ENCODE measurements at regions not wholly inside any gene's neighbourhood (a gene's known extent, or its start where the extent isn't known, plus 50 kb on each side); places are given as distances from the start of the nearest gene placed in this dataset.
"Not testable (repeated sequence)": the region's sequence is repeated elsewhere in the genome, so short reads cannot be mapped to it uniquely, and the experiment has no call there.

- no peak for DNase-seq
Observed at GRCh38 chrX:96540111-96540631, 144.5 kb upstream of the DIAPH2 start.

GRCh38 chrX:96546281-96546680 lies 138.4 kb upstream of the DIAPH2 start:
- DNase-seq = not testable (repeated sequence)

DNA sequence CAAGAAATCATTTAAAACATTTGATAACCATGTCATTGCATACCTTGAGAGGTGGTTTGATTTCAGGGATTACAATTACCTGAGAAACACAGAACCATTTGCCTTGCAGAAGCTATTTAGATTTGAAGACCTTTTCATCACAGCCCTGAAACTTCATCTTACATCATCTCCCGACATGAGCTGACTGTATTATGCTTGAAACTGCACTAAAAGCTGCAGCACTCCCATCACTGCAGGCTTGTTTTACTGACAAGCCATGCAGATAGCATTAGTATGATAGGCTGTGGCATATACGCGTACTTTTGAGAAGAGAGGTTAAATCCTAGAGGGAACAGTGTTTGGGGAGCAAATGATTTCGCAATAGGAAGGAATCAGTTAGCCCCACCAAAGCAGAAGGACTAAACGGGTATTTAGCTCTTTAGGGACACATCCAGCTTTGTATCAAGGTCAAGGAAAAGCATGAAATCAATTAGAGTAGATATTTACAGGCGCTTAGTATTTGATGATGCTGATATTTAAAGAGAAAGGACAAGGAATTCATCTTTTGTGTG lies 133.2 kb upstream of the DIAPH2 start:
- peak; percentile 6 for DNase-seq

- DNase-seq = no peak
Observed at GRCh38 chrX:96556886-96557285, 127.8 kb upstream of the DIAPH2 start.

GRCh38 chrX:96561129-96561528 lies 123.5 kb upstream of the DIAPH2 start:
- DNase-seq = not testable (repeated sequence)

GRCh38 chrX:96563646-96564045 lies 121.0 kb upstream of the DIAPH2 start:
- DNase-seq = no peak

DNA sequence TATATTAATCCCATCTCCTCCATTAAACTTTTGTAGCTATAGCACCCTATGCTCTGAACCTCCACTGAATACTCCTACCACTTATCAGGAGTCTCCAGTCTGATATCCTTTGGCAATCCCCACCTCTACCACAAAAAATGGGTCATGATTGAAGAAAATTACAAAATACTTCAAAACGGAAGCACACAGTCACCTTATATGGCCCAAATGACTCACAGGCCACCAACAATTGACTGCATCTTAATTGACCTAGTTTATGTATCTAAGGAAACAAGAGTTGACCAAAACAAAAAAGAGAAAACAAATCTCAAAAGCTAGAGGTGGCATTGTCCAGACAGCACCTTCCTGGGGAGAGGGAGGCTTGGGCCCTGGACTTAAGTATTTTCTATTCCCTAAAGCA lies 120.0 kb upstream of the DIAPH2 start:
- no peak for DNase-seq

DNA sequence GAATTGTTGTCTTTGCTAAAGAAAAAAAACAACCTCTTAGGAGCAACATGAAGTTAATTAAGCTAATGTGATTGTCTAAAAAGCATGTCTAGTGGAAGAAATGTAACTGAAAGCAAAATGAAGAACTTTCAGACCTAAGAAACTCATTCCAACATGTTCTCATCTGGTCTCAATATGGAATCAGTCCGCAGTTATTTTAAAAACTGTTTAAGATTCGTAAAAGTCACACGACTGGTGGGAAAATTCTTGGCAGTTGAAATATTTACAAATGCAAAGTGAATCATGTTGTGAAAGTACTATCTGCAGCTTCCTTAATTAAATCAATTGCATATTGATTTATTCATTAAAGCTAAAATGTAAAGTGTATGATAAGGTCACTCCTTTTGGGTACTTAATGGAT lies 117.8 kb upstream of the DIAPH2 start:
- DNase-seq = no peak

DNA sequence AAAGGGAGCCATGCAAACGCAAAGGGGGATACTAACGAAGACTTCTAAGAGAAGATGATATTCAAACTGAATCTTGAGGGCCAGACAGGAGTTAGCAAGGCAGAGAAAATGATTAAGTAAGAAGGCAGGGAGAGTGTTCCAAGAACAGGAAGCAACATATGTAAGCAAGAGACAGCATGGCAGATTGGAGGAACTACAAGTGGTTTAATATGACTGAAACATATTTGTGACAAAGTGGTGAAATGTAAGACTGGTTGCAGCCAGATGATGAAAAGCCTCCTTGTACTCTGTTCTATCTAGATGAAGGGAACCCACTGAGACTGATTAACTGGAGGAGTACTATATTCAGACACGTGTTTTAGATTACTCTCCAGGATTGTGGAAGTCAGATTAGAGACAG lies 116.6 kb upstream of the DIAPH2 start:
- no peak for DNase-seq

- DNase-seq = no peak
Observed at GRCh38 chrX:96569034-96569433, 115.6 kb upstream of the DIAPH2 start.

DNA sequence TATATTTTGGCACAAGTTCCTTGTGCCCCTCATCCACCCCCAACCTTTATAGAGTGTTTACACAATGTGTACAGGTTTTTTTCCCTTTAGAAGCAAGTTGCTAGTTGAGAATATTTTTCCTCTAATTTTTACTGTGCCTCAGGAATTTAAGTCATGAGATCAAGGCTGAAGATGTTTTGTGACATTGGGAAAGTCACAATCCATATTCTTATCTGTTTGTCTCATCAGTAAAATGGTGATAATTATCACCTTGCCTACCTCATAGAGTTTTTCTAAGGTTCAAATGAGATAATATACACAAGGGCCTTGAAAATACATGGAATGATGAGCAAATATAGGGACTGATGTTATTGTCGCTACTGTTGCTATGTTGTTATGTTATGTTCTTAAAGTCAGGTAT lies 109.6 kb upstream of the DIAPH2 start:
- DNase-seq = no peak

GRCh38 chrX:96576368-96576767 lies 108.3 kb upstream of the DIAPH2 start:
- no peak for DNase-seq

- no peak for DNase-seq
Observed at GRCh38 chrX:96578781-96579180, 105.9 kb upstream of the DIAPH2 start.

- DNase-seq = no peak
Observed at GRCh38 chrX:96579252-96579651, 105.4 kb upstream of the DIAPH2 start.

DNA sequence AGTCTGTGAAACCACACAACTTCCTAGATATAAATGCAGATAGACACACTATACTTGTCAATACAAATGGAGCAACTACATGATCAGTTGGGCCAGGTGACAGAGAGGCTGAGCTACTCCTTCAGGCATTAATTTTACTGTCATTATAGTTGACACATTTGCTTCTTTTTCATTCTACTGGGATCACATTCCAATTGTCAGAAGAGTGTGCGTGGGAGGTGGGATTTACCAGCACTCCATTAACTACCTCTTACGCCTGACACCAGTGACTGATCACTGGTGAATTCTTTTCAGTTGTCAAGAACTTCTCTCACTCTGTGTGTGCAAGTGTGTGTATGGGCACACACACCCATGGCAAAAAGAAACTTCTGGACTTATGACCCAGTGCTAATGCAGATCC lies 94.2 kb upstream of the DIAPH2 start:
- DNase-seq = no peak

DNA sequence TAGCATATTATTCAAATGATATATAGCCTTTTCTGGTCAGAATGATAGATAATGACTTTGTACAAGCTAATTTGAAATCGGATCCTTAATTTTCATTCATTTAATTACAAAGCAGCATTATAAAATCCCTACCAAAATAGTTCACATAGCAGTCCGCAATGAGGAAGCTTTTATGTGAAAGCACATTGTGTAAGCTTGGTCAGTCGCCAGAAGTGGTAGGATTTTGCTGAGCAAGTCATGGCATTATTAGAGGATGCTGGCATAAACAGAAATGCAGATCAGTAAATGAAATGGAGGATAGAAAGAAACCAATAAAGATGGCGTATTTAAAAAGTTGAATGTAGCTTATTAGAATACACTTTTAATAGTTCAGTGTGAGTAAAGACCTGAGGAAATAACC lies 93.2 kb upstream of the DIAPH2 start:
- no peak for DNase-seq

- DNase-seq = not testable (repeated sequence)
Observed at GRCh38 chrX:96597847-96598246, 86.8 kb upstream of the DIAPH2 start.

GRCh38 chrX:96611619-96612362 lies 72.9 kb upstream of the DIAPH2 start:
- no peak for DNase-seq

GRCh38 chrX:96615448-96615847 lies 69.2 kb upstream of the DIAPH2 start:
- DNase-seq = no peak

GRCh38 chrX:96619588-96619987 lies 65.1 kb upstream of the DIAPH2 start:
- no peak for DNase-seq

DNA sequence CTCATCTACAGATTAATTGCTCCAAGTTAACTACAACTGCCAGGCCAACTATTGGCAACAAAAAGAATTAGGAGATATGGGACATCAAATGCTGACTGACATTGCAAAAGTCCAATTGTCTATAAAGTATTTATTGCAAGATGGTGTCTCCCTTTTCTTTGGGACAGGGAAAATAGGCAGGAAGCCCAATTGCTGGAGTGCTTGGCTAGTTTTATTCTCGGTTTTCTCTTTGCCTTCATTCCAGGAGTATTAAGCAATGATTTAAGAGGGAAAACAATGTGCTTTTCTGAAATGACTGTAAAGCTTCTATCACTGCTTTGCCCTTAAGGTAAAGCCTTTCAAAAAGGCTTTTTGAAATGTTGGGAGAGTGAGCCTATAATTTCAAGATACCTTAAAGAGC lies 62.8 kb upstream of the DIAPH2 start:
- no peak for DNase-seq
